Peyer's patch (tissue), 4 donors: ENCODE measurements at regions not wholly inside any gene's neighbourhood (a gene's known extent, or its start where the extent isn't known, plus 50 kb on each side); places are given as distances from the start of the nearest gene placed in this dataset.

Source experiments
- CTCF ChIP-seq, 6 experiments: fragments of 450-650 bp in 4 of 6; fragments of 200-600 bp in 2 of 6; sonication (generic) in 1 of 6; IDR thresholded peaks; one replicate each; pipeline ENCODE4 v1.5.1; 2017 to 2019; ENCODE audit warnings: antibody characterized with exemption in 6 of 6, mild to moderate bottlenecking in 3 of 6, moderate library complexity in 1 of 6
- POLR2A ChIP-seq, 2 donors: fragments of 450-650 bp; IDR thresholded peaks; one replicate each; pipeline ENCODE4 v1.5.1; 2017; ENCODE audit warnings: antibody characterized with exemption in 2 of 2, mild to moderate bottlenecking in 2 of 2, moderate library complexity in 2 of 2

- TF ChIP-seq POLR2A (IDR thresholded peaks at IDR 0.05): no peak
- TF ChIP-seq CTCF (IDR thresholded peaks at IDR 0.05): no peak
These were observed 68.0 kb upstream of the ALX4 start for GRCh38 chr11:44377914-44378321.
